ENCODE measurements at regions not wholly inside any gene's neighbourhood (a gene's known extent, or its start where the extent isn't known, plus 50 kb on each side); places are given as distances from the start of the nearest gene placed in this dataset.

GRCh38 chr11:29801561-29801960 lies 215.3 kb downstream of the KCNA4 start:
- Histone ChIP-seq H3K36me3 (replicated peaks in 1 of 2; ENCODE audit: control extremely low read depth in 1 of 2, control insufficient read depth in 1 of 2, extremely low read depth in 1 of 2, insufficient read depth in 2 of 2, low read length in 1 of 2) (no peaks in the 10 kb centered on the region), H4K20me1 (ENCODE audit: control insufficient read depth, insufficient read depth, low read length, poor library complexity, severe bottlenecking) (no peaks in the 10 kb centered on the region), H3K4me2 (replicated peaks; ENCODE audit: low read depth, low read length, poor library complexity, severe bottlenecking) (no peak overlapping the region), H3K9me3 (ENCODE audit: control extremely low read depth in 1 of 3, control insufficient read depth in 2 of 3, insufficient read depth in 1 of 3, low read length in 2 of 3) (no peaks in the 10 kb centered on the region), H3K27ac (ENCODE audit: low read length in 2 of 2) (no peak overlapping the region), H2AFZ (ENCODE audit: insufficient read depth, low read depth, low read length, poor library complexity, severe bottlenecking) (no peak overlapping the region), H3K9ac (ENCODE audit: low read length) (no peak overlapping the region), H3K27me3 (replicated peaks in 1 of 4; ENCODE audit: control extremely low read depth in 1 of 4, control insufficient read depth in 3 of 4, insufficient read depth in 4 of 4, low read length in 3 of 4) (no peaks in the 10 kb centered on the region), H3K4me3 (ENCODE audit: control extremely low read depth in 1 of 5, extremely low read depth in 1 of 5, insufficient read depth in 1 of 5, low read depth in 2 of 5, low read length in 4 of 5) (no peak overlapping the region), H3K4me1 (ENCODE audit: control insufficient read depth in 2 of 2, insufficient read depth in 2 of 2, low read length in 2 of 2) (no peaks in the 10 kb centered on the region), H3K79me2 (ENCODE audit: control insufficient read depth, insufficient read depth, low read length) (no peaks in the 10 kb centered on the region)
- no peak for TF ChIP-seq EZH2 (IDR thresholded peaks at IDR 0.05; ENCODE audit: borderline replicate concordance, insufficient read depth, low read depth, low read length, poor library complexity, severe bottlenecking)
- no peak for TF ChIP-seq CTCF (IDR thresholded peaks at IDR 0.05)
- POLR2A ChIA-PET, result no interaction called here
- H3K4me3 Mint-ChIP-seq, result no peak overlapping the region
- CTCF ChIA-PET, result no interaction called here
- WGBS (ENCODE audit: insufficient coverage), result 86% methylated on average over 1 of the region's 1 CpG
- ATAC-seq (ENCODE audit: low read depth), result no peak
- H3K27ac Mint-ChIP-seq, result no peak overlapping the region
- H3K27me3 Mint-ChIP-seq, result no peaks in the 10 kb centered on the region
- no peaks in the 10 kb centered on the region for H3K4me1 Mint-ChIP-seq
- intact Hi-C loops (cut with micrococcal nuclease), result no loop called here
- H3K9me3 Mint-ChIP-seq (ENCODE audit: insufficient read depth), result peaks cover 4% of the 10 kb centered on the region
- no peak for DNase-seq

- no peak overlapping the region for H3K27ac Mint-ChIP-seq
- H2AFZ ChIP-seq (ENCODE audit: insufficient read depth, low read depth, low read length, poor library complexity, severe bottlenecking), result no peak overlapping the region
- ChIA-PET POLR2A (no interaction called here), CTCF (no interaction called here)
- WGBS (ENCODE audit: insufficient coverage), result 80% methylated on average over 1 of the region's 1 CpG
- H3K9me3 ChIP-seq (ENCODE audit: control extremely low read depth in 1 of 3, control insufficient read depth in 2 of 3, insufficient read depth in 1 of 3, low read length in 2 of 3), result peaks cover 0 to 4% (median 0%) of the 10 kb centered on the region in 3 donors
- intact Hi-C loops (cut with micrococcal nuclease), result no loop called here
- no peaks in the 10 kb centered on the region for H3K27me3 Mint-ChIP-seq
- H3K4me1 Mint-ChIP-seq, result no peaks in the 10 kb centered on the region
- no peaks in the 10 kb centered on the region for H3K4me1 ChIP-seq (ENCODE audit: control insufficient read depth in 2 of 2, insufficient read depth in 2 of 2, low read length in 2 of 2)
- no peak overlapping the region for H3K27ac ChIP-seq (ENCODE audit: low read length in 2 of 2)
- H3K4me3 ChIP-seq (ENCODE audit: control extremely low read depth in 1 of 5, extremely low read depth in 1 of 5, insufficient read depth in 1 of 5, low read depth in 2 of 5, low read length in 4 of 5), result no peak overlapping the region
- no peaks in the 10 kb centered on the region for H3K36me3 ChIP-seq (replicated peaks in 1 of 2; ENCODE audit: control extremely low read depth in 1 of 2, control insufficient read depth in 1 of 2, extremely low read depth in 1 of 2, insufficient read depth in 2 of 2, low read length in 1 of 2)
- H4K20me1 ChIP-seq (ENCODE audit: control insufficient read depth, insufficient read depth, low read length, poor library complexity, severe bottlenecking), result no peaks in the 10 kb centered on the region
- DNase-seq (no peak), ATAC-seq (ENCODE audit: low read depth) (no peak)
- no peaks in the 10 kb centered on the region for H3K27me3 ChIP-seq (replicated peaks in 1 of 4; ENCODE audit: control extremely low read depth in 1 of 4, control insufficient read depth in 3 of 4, insufficient read depth in 4 of 4, low read length in 3 of 4)
- no peak overlapping the region for H3K9ac ChIP-seq (ENCODE audit: low read length)
- no peaks in the 10 kb centered on the region for H3K79me2 ChIP-seq (ENCODE audit: control insufficient read depth, insufficient read depth, low read length)
- H3K9me3 Mint-ChIP-seq (ENCODE audit: insufficient read depth), result no peaks in the 10 kb centered on the region
- H3K4me3 Mint-ChIP-seq, result no peak overlapping the region
- TF ChIP-seq EZH2 (IDR thresholded peaks at IDR 0.05; ENCODE audit: borderline replicate concordance, insufficient read depth, low read depth, low read length, poor library complexity, severe bottlenecking) (no peak), CTCF (IDR thresholded peaks at IDR 0.05) (no peak)
- H3K4me2 ChIP-seq (replicated peaks; ENCODE audit: low read depth, low read length, poor library complexity, severe bottlenecking), result no peak overlapping the region
These were observed 230.7 kb downstream of the KCNA4 start for GRCh38 chr11:29786092-29786491.

Data from B cell (primary cell).